Right lobe of liver (tissue), 4 donors: ENCODE measurements at regions not wholly inside any gene's neighbourhood (a gene's known extent, or its start where the extent isn't known, plus 50 kb on each side); places are given as distances from the start of the nearest gene placed in this dataset.

ENCODE experiments used
- POLR2A ChIP-seq: fragments of 450-650 bp; IDR thresholded peaks from one replicate; pipeline ENCODE4 v1.6.1; 2017; ENCODE audit warnings: antibody characterized with exemption, mild to moderate bottlenecking
- TF ChIP-seq, protein P1 (sequence below), 4 donors: fragments of 200-600 bp in 3 of 4; fragments of 450-650 bp in 1 of 4; IDR thresholded peaks; one replicate each; pipeline versions ENCODE4 v1.5.1 to v1.8.0; 2016 to 2022; ENCODE audit warnings: antibody characterized with exemption in 4 of 4, mild to moderate bottlenecking in 2 of 4
- donor health status: DM: no; HTN: no; CAD: no.
- donor health status: DM: no; HTN: no; CAD: no.
- donor health status: DM: no; HTN: yes; CAD: no.

DNA sequence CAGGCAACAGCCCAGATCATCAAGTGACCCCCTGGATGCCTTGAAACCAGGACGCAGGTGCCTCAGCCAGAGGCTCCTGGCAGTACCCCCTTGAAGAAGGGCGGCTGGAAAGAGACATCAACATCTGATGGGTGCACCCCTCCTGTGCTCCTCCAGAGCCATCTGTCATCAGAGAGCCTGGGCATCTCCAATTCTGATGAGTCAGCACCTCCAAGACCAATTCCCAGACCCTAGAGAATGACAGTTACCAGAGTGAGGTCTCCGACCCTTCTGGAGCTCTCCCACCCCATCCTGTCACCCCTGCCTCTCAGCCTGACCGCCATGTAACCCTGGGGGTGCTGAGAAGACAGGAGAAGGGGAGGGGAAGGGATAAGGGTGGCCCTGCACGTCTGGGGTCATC is 433.7 kb downstream of the SOX9 start:
- TF ChIP-seq, protein P1, sequence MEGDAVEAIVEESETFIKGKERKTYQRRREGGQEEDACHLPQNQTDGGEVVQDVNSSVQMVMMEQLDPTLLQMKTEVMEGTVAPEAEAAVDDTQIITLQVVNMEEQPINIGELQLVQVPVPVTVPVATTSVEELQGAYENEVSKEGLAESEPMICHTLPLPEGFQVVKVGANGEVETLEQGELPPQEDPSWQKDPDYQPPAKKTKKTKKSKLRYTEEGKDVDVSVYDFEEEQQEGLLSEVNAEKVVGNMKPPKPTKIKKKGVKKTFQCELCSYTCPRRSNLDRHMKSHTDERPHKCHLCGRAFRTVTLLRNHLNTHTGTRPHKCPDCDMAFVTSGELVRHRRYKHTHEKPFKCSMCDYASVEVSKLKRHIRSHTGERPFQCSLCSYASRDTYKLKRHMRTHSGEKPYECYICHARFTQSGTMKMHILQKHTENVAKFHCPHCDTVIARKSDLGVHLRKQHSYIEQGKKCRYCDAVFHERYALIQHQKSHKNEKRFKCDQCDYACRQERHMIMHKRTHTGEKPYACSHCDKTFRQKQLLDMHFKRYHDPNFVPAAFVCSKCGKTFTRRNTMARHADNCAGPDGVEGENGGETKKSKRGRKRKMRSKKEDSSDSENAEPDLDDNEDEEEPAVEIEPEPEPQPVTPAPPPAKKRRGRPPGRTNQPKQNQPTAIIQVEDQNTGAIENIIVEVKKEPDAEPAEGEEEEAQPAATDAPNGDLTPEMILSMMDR (IDR thresholded peaks at IDR 0.05): no peak
- TF ChIP-seq POLR2A: no peak
